K562 (cell line): ENCODE measurements at regions not wholly inside any gene's neighbourhood (a gene's known extent, or its start where the extent isn't known, plus 50 kb on each side); places are given as distances from the start of the nearest gene placed in this dataset.

Experiments used
- ATAC-seq: fragments of 200-7000 bp; cut with Tn5 transposase; 3 replicates; pipeline ENCODE4 v1.9.1; 2020; ENCODE audit warnings: moderate library complexity
- BruUV-seq: library from RNA; stranded (reverse); fragments of 400-500 nt; replicated peaks from 2 replicates; lab custom pipeline; 2021; lab: Mats Ljungman, UMichigan
- CTCF ChIA-PET: fragments of 300-600 bp; formaldehyde crosslinking; extraction: SDS; loops from one replicate; lab custom pipeline; 2021; ENCODE audit warnings: low intra/inter-chr PET ratio; lab: Yijun Ruan, JAX
- POLR2A ChIA-PET: fragments of 300-600, 350-650 bp; sonication (Branson Sonifier 250); formaldehyde crosslinking; extraction: SDS; loops from one replicate; lab custom pipeline; 2021; ENCODE audit warnings: antibody characterized with exemption, inconsistent platforms; lab: Yijun Ruan, JAX
- DNase-seq, 4 experiments: peaks; one replicate each; pipeline versions ENCODE4 v3.0.0 to v3.0.0-alpha.2; 2011 to 2018; ENCODE audit warnings: low spot score in 3 of 4, mixed read lengths in 3 of 4; ENCODE audit errors: extremely low read depth in 1 of 4
- FAIRE-seq: peaks from 2 replicates; lab custom pipeline; 2011; peaks lifted over from hg19 to GRCh38; lab: Jason Lieb, UNC
- H2AFZ ChIP-seq: 2 replicates; pipeline ENCODE4 v1.6.0; 2011; ENCODE audit warnings: low read depth, low read length, control low read depth, inconsistent platforms
- H3K27ac ChIP-seq: fragments of 200-600 bp; 3 replicates; pipeline ENCODE4 v1.8.0; 2011; ENCODE audit warnings: low read depth, mild to moderate bottlenecking, control low read depth, inconsistent platforms, low read length, moderate library complexity, mixed read lengths; ENCODE audit errors: extremely low read depth
- H3K27me3 ChIP-seq, 2 experiments: fragments of 300-600 bp in 1 of 2; 2 replicates in 1 of 2; 3 replicates in 1 of 2; pipeline versions ENCODE4 v1.6.0 to v1.8.0; 2011; ENCODE audit warnings: inconsistent platforms in 2 of 2, low read length in 2 of 2, mild to moderate bottlenecking in 1 of 2, mixed read lengths in 1 of 2, moderate library complexity in 1 of 2; ENCODE audit not compliant: control insufficient read depth in 2 of 2, insufficient read depth in 2 of 2
- H3K36me3 ChIP-seq: fragments of 300-600 bp; 3 replicates; pipeline ENCODE4 v1.8.0; 2011; ENCODE audit warnings: mild to moderate bottlenecking, low read length, inconsistent platforms; ENCODE audit not compliant: control insufficient read depth, insufficient read depth
- H3K4me1 ChIP-seq, 2 experiments: fragments of 200-600 bp in 1 of 2; replicated peaks in 1 of 2; 2 replicates in 1 of 2; 3 replicates in 1 of 2; pipeline versions ENCODE4 v1.5.1 to v1.8.0; 2011; ENCODE audit warnings: inconsistent platforms in 2 of 2, low read length in 2 of 2, mild to moderate bottlenecking in 1 of 2, mixed read lengths in 1 of 2, moderate library complexity in 1 of 2; ENCODE audit not compliant: control insufficient read depth in 2 of 2, insufficient read depth in 2 of 2
- H3K4me2 ChIP-seq: 2 replicates; pipeline ENCODE4 v1.6.1; 2011; ENCODE audit warnings: low read length, control low read depth, inconsistent platforms, mixed read lengths; ENCODE audit not compliant: insufficient read depth
- H3K4me3 ChIP-seq: fragments of 200-600 bp; sonication (generic), shearing (Covaris generic); 2 replicates; pipeline ENCODE4 v1.5.1; 2016; ENCODE audit warnings: control low read depth, inconsistent platforms
- H3K79me2 ChIP-seq: fragments of 200-600 bp; 3 replicates; pipeline ENCODE4 v1.8.0; 2011; ENCODE audit warnings: low read length, inconsistent platforms; ENCODE audit not compliant: control insufficient read depth, insufficient read depth
- H3K9ac ChIP-seq, 2 experiments: 2 replicates each; pipeline versions ENCODE4 v1.6.0 to v1.6.1; 2011; ENCODE audit warnings: low read depth in 2 of 2, low read length in 2 of 2, control low read depth in 1 of 2, inconsistent platforms in 1 of 2, mild to moderate bottlenecking in 1 of 2, mixed read lengths in 1 of 2; ENCODE audit not compliant: insufficient read depth in 1 of 2
- H3K9me1 ChIP-seq: one replicate; pipeline ENCODE4 v1.6.0; 2011; ENCODE audit warnings: inconsistent platforms, mild to moderate bottlenecking, low read length, moderate library complexity; ENCODE audit not compliant: control insufficient read depth, insufficient read depth
- H3K9me3 ChIP-seq: replicated peaks from 2 replicates; pipeline ENCODE4 v1.5.1; 2011; ENCODE audit warnings: low read depth, low read length, inconsistent platforms; ENCODE audit not compliant: control insufficient read depth, insufficient read depth
- H4K20me1 ChIP-seq: replicated peaks from 2 replicates; pipeline ENCODE4 v1.6.1; 2011; ENCODE audit warnings: low read length, inconsistent platforms, mixed read lengths; ENCODE audit not compliant: control insufficient read depth, insufficient read depth
- FOXK1 ChIP-seq: sonication (generic); formaldehyde crosslinking; IDR thresholded peaks from 2 replicates; pipeline ENCODE4 v1.8.0; 2022; ENCODE audit warnings: missing genetic modification reagents, mild to moderate bottlenecking, borderline replicate concordance
- HCFC1 ChIP-seq: IDR thresholded peaks from 2 replicates; pipeline ENCODE4 v1.6.1; 2012; ENCODE audit warnings: low read depth, low read length, improper control_type of control experiment
- IRF2 ChIP-seq: sonication (generic); formaldehyde crosslinking; IDR thresholded peaks from 2 replicates; pipeline ENCODE4 v1.8.1; 2022; ENCODE audit warnings: mild to moderate bottlenecking, missing genetic modification reagents
- KDM1A ChIP-seq, 2 experiments: fragments of 450-650 bp; IDR thresholded peaks; 2 replicates each; pipeline ENCODE4 v1.6.1; 2016; ENCODE audit warnings: mild to moderate bottlenecking in 2 of 2
- MAFG ChIP-seq: fragments of 450-650 bp; conservative IDR thresholded peaks from 2 replicates; pipeline ENCODE4 v1.6.1; 2016; ENCODE audit warnings: missing genetic modification characterization, missing compliant biosample characterization
- SMAD4 ChIP-seq: fragments of 250-450 bp; sonication (Bioruptor Pico); conservative IDR thresholded peaks from 2 replicates; pipeline ENCODE4 v1.8.0; 2021; ENCODE audit warnings: inconsistent platforms, mild to moderate bottlenecking, moderate library complexity
- ZKSCAN8 ChIP-seq: fragments of 200-800 bp; sonication (Bioruptor generic); IDR thresholded peaks from 2 replicates; pipeline ENCODE4 v1.6.1; 2016; ENCODE audit warnings: missing genetic modification characterization, missing compliant biosample characterization
- ZNF217 ChIP-seq: sonication (generic); formaldehyde crosslinking; IDR thresholded peaks from 2 replicates; pipeline ENCODE4 v1.8.0; 2022; ENCODE audit warnings: mild to moderate bottlenecking, missing genetic modification reagents
- ZZZ3 ChIP-seq: fragments of 450-650 bp; IDR thresholded peaks from 2 replicates; pipeline ENCODE4 v1.6.1; 2016; ENCODE audit warnings: antibody characterized with exemption, mild to moderate bottlenecking, moderate library complexity
- WGBS: fragments of 100-300 bp; shearing (Covaris generic); methylation state at CpG from one replicate; pipeline ENCODE4 v1.1.6; 2016; ENCODE audit warnings: low coverage, mixed read lengths; ENCODE audit not compliant: insufficient coverage; ENCODE audit errors: missing lambda C conversion rate; 5-methylcytosine and 5-hydroxymethylcytosine counted together
- in situ Hi-C: fragments of 300-500 bp; cut with MboI; formaldehyde crosslinking; loops from 4 replicates; pipeline ENCODE4 v1.15.0; 2018; ENCODE audit warnings: inconsistent platforms, mixed read lengths
- intact Hi-C: fragments of 100-400 bp; cut with micrococcal nuclease; formaldehyde crosslinking; loops from 2 replicates; pipeline ENCODE4 v1.14.2; 2022
- TF ChIP-seq, protein P1 (sequence below): fragments of 250-450 bp; sonication (Bioruptor Pico); IDR thresholded peaks from 2 replicates; pipeline ENCODE4 v1.5.0; 2022; ENCODE audit warnings: mild to moderate bottlenecking
- TF ChIP-seq, protein P2 (sequence below): fragments of 250-450 bp; sonication (Bioruptor Pico); IDR thresholded peaks from 2 replicates; pipeline ENCODE4 v1.4.0; 2020; ENCODE audit warnings: mild to moderate bottlenecking
- TF ChIP-seq, protein P3 (sequence below): IDR thresholded peaks from 2 replicates; pipeline ENCODE4 v1.6.1; 2011; ENCODE audit warnings: borderline replicate concordance, low read depth, mild to moderate bottlenecking, moderate library complexity, low read length; ENCODE audit not compliant: insufficient read depth, poor library complexity, severe bottlenecking

GRCh38 chr4:156537286-156537685 is 434.3 kb downstream of the PDGFC start:
- H4K20me1 ChIP-seq, result no peaks in the 10 kb centered on the region
- H3K27me3 ChIP-seq, result no peaks in the 10 kb centered on the region
- POLR2A ChIA-PET, result no interaction called here
- no peak for DNase-seq
- TF ChIP-seq, protein P1, sequence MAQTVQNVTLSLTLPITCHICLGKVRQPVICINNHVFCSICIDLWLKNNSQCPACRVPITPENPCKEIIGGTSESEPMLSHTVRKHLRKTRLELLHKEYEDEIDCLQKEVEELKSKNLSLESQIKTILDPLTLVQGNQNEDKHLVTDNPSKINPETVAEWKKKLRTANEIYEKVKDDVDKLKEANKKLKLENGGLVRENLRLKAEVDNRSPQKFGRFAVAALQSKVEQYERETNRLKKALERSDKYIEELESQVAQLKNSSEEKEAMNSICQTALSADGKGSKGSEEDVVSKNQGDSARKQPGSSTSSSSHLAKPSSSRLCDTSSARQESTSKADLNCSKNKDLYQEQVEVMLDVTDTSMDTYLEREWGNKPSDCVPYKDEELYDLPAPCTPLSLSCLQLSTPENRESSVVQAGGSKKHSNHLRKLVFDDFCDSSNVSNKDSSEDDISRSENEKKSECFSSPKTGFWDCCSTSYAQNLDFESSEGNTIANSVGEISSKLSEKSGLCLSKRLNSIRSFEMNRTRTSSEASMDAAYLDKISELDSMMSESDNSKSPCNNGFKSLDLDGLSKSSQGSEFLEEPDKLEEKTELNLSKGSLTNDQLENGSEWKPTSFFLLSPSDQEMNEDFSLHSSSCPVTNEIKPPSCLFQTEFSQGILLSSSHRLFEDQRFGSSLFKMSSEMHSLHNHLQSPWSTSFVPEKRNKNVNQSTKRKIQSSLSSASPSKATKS (CRISPR knock-in tag), result no peak
- no peak for TF ChIP-seq ZKSCAN8 (CRISPR knock-in tag)
- no peak for TF ChIP-seq HCFC1
- TF ChIP-seq FOXK1 (CRISPR knock-in tag), result no peak
- no peak for ATAC-seq
- no peak overlapping the region for H3K27ac ChIP-seq
- no peaks in the 10 kb centered on the region for H3K4me1 ChIP-seq
- H3K79me2 ChIP-seq, result no peaks in the 10 kb centered on the region
- intact Hi-C loops (no loop called here), in situ Hi-C loops (no loop called here)
- no peak for FAIRE-seq
- no peaks in the 10 kb centered on the region for H3K9me3 ChIP-seq
- H3K9me1 ChIP-seq, result no peaks in the 10 kb centered on the region
- H3K9ac ChIP-seq, result no peak overlapping the region
- no peak overlapping the region for H3K4me2 ChIP-seq
- no peaks in the 10 kb centered on the region for H3K36me3 ChIP-seq
- H3K4me3 ChIP-seq, result no peak overlapping the region
- no TSS peak for BruUV-seq
- CTCF ChIA-PET, result no interaction called here
- H2AFZ ChIP-seq, result no peak overlapping the region

DNA sequence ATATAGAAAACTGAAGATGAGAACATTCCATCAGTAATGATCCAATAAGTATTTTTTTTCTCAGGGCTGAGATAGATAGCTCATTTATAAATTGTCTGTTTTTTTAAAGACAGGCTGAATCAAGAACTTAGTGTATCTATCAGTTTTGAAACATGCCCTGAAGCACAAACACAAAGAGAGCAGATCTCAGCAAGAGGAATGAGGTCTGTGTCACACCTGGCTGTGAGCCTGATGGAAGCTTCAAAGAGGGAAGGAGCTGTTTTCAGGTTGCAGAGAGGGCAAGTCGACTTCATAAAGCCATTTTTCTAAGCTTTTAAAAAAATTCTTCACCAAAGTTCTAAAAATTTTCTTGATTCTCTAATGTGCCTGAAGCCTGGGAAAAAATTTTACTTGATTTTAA is 434.9 kb downstream of the PDGFC start:
- intact Hi-C loops, result no loop called here
- Histone ChIP-seq H3K9me1 (no peaks in the 10 kb centered on the region), H3K79me2 (no peaks in the 10 kb centered on the region), H3K4me2 (no peak overlapping the region), H3K27ac (no peak overlapping the region), H3K36me3 (no peaks in the 10 kb centered on the region), H2AFZ (no peak overlapping the region), H3K27me3 (no peaks in the 10 kb centered on the region), H3K9ac (no peak overlapping the region), H3K9me3 (no peaks in the 10 kb centered on the region), H3K4me1 (no peaks in the 10 kb centered on the region), H4K20me1 (no peaks in the 10 kb centered on the region), H3K4me3 (no peak overlapping the region)
- DNase-seq (no peak), ATAC-seq (no peak), FAIRE-seq (no peak)
- in situ Hi-C loops, result no loop called here
- CTCF ChIA-PET, result no interaction called here
- 0% methylated on average over 1 of the region's 1 CpG for WGBS
- BruUV-seq, result no TSS peak
- POLR2A ChIA-PET, result no interaction called here
- TF ChIP-seq ZZZ3 (no peak), KDM1A (IDR thresholded peaks at IDR 0.05) (no peak), SMAD4 (no peak), IRF2 (CRISPR knock-in tag) (no peak), ZNF217 (CRISPR knock-in tag) (no peak), MAFG (no peak)
- TF ChIP-seq, protein P2, sequence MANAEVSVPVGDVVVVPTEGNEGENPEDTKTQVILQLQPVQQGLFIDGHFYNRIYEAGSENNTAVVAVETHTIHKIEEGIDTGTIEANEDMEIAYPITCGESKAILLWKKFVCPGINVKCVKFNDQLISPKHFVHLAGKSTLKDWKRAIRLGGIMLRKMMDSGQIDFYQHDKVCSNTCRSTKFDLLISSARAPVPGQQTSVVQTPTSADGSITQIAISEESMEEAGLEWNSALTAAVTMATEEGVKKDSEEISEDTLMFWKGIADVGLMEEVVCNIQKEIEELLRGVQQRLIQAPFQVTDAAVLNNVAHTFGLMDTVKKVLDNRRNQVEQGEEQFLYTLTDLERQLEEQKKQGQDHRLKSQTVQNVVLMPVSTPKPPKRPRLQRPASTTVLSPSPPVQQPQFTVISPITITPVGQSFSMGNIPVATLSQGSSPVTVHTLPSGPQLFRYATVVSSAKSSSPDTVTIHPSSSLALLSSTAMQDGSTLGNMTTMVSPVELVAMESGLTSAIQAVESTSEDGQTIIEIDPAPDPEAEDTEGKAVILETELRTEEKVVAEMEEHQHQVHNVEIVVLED, result no peak
- TF ChIP-seq, protein P3, sequence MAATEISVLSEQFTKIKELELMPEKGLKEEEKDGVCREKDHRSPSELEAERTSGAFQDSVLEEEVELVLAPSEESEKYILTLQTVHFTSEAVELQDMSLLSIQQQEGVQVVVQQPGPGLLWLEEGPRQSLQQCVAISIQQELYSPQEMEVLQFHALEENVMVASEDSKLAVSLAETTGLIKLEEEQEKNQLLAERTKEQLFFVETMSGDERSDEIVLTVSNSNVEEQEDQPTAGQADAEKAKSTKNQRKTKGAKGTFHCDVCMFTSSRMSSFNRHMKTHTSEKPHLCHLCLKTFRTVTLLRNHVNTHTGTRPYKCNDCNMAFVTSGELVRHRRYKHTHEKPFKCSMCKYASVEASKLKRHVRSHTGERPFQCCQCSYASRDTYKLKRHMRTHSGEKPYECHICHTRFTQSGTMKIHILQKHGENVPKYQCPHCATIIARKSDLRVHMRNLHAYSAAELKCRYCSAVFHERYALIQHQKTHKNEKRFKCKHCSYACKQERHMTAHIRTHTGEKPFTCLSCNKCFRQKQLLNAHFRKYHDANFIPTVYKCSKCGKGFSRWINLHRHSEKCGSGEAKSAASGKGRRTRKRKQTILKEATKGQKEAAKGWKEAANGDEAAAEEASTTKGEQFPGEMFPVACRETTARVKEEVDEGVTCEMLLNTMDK, result no peak
